HepG2 (cell line): ENCODE measurements at regions not wholly inside any gene's neighbourhood (a gene's known extent, or its start where the extent isn't known, plus 50 kb on each side); places are given as distances from the start of the nearest gene placed in this dataset.

Source experiments
- ATAC-seq: fragments of 200-7000 bp; cut with Tn5 transposase; 3 replicates; pipeline ENCODE4 v1.9.1; 2020; ENCODE audit warnings: mild to moderate bottlenecking, moderate library complexity
- BruUV-seq: library from RNA; stranded (reverse); fragments of 400-500 nt; replicated peaks from 2 replicates; lab custom pipeline; 2021; lab: Mats Ljungman, UMichigan
- CTCF ChIA-PET: fragments of 300-600 bp; formaldehyde crosslinking; extraction: SDS; loops from one replicate; lab custom pipeline; 2021; ENCODE audit warnings: low total read pairs, inconsistent platforms, low intra/inter-chr PET ratio; lab: Yijun Ruan, JAX
- POLR2A ChIA-PET: fragments of 350-600 bp; sonication (Branson Sonifier 250); formaldehyde crosslinking; loops from one replicate; lab custom pipeline; 2020; ENCODE audit warnings: antibody characterized with exemption, inconsistent platforms; lab: Yijun Ruan, JAX
- DNase-seq: peaks from one replicate; pipeline ENCODE4 v3.0.0-alpha.2; 2015; ENCODE audit warnings: low spot score
- FAIRE-seq: peaks from 3 replicates; lab custom pipeline; 2011; peaks lifted over from hg19 to GRCh38; lab: Jason Lieb, UNC
- H2AFZ ChIP-seq: one replicate; pipeline ENCODE4 v1.6.1; 2011; ENCODE audit warnings: low read length, inconsistent platforms
- H3K27ac ChIP-seq: fragments of 300-600 bp; 3 replicates; pipeline ENCODE4 v1.8.0; 2011; ENCODE audit warnings: mixed run types, mild to moderate bottlenecking, mixed read lengths, low read length, inconsistent platforms; ENCODE audit not compliant: insufficient read depth; ENCODE audit errors: extremely low read length
- H3K27me3 ChIP-seq, 2 experiments: fragments of 200-600 bp in 1 of 2; 2 replicates in 1 of 2; 3 replicates in 1 of 2; pipeline versions ENCODE4 v1.6.0 to v1.8.0; 2011; ENCODE audit warnings: low read length in 2 of 2, mild to moderate bottlenecking in 2 of 2, moderate library complexity in 2 of 2, inconsistent platforms in 1 of 2; ENCODE audit not compliant: insufficient read depth in 2 of 2, control insufficient read depth in 1 of 2
- H3K36me3 ChIP-seq, 2 experiments: fragments of 200-600 bp in 1 of 2; replicated peaks in 1 of 2; 2 replicates in 1 of 2; 3 replicates in 1 of 2; pipeline versions ENCODE4 v1.5.1 to v1.8.0; 2011; ENCODE audit warnings: low read length in 2 of 2, inconsistent platforms in 1 of 2; ENCODE audit not compliant: insufficient read depth in 2 of 2, control insufficient read depth in 1 of 2
- H3K4me1 ChIP-seq: 2 replicates; pipeline ENCODE4 v1.5.1; 2012; ENCODE audit warnings: low read length, inconsistent platforms; ENCODE audit not compliant: insufficient read depth
- H3K4me2 ChIP-seq: 2 replicates; pipeline ENCODE4 v1.6.0; 2011; ENCODE audit warnings: low read depth, low read length, inconsistent platforms
- H3K4me3 ChIP-seq, 3 experiments: fragments of 200-600 bp in 1 of 3; sonication (generic), shearing (Covaris generic) in 1 of 3; replicated peaks in 1 of 3; 2 replicates each; pipeline ENCODE4 v1.5.1; 2011 to 2016; ENCODE audit warnings: low read length in 3 of 3, inconsistent platforms in 2 of 3, low read depth in 2 of 3, mild to moderate bottlenecking in 2 of 3, control low read depth in 1 of 3, mixed read lengths in 1 of 3; ENCODE audit not compliant: insufficient read depth in 1 of 3
- H3K79me2 ChIP-seq: one replicate; pipeline ENCODE4 v1.6.1; 2011; ENCODE audit warnings: low read length, inconsistent platforms; ENCODE audit not compliant: insufficient read depth
- H3K9ac ChIP-seq: 2 replicates; pipeline ENCODE4 v1.6.0; 2011; ENCODE audit warnings: mild to moderate bottlenecking, low read depth, low read length, inconsistent platforms; ENCODE audit not compliant: insufficient read depth
- H3K9me3 ChIP-seq: 2 replicates; pipeline ENCODE4 v1.5.1; 2012; ENCODE audit warnings: mild to moderate bottlenecking, low read length
- H4K20me1 ChIP-seq: 2 replicates; pipeline ENCODE4 v1.6.0; 2011; ENCODE audit warnings: inconsistent platforms, mild to moderate bottlenecking, low read length, moderate library complexity; ENCODE audit not compliant: insufficient read depth
- ARID2 ChIP-seq: sonication (generic); formaldehyde crosslinking; IDR thresholded peaks from 2 replicates; pipeline ENCODE4 v1.8.1; 2022; ENCODE audit warnings: mild to moderate bottlenecking, missing genetic modification reagents, borderline replicate concordance
- CCAR2 ChIP-seq: fragments of 200-400 bp; formaldehyde crosslinking; optimal IDR thresholded peaks from 2 replicates; pipeline ENCODE3; 2018; ENCODE audit warnings: low read depth, mild to moderate bottlenecking, low read length, moderate library complexity
- EP300 ChIP-seq, 3 experiments: sonication (generic) in 1 of 3; formaldehyde crosslinking in 1 of 3; IDR thresholded peaks; 2 replicates each; pipeline versions ENCODE4 v1.5.1 to v1.6.1; 2011 to 2020; ENCODE audit warnings: low read depth in 2 of 3, low read length in 2 of 3, borderline replicate concordance in 1 of 3, improper control_type of control experiment in 1 of 3, mild to moderate bottlenecking in 1 of 3, missing genetic modification reagents in 1 of 3, moderate library complexity in 1 of 3
- JARID2 ChIP-seq: sonication (generic); formaldehyde crosslinking; IDR thresholded peaks from 2 replicates; pipeline ENCODE4 v1.8.1; 2023; ENCODE audit warnings: missing genetic modification reagents, inconsistent platforms; ENCODE audit not compliant: insufficient replicate concordance
- JUND ChIP-seq: sonication (generic); formaldehyde crosslinking; IDR thresholded peaks from 2 replicates; pipeline ENCODE4 v1.8.0; 2022; ENCODE audit warnings: mild to moderate bottlenecking, missing genetic modification reagents
- MAFF ChIP-seq: IDR thresholded peaks from 2 replicates; pipeline ENCODE4 v1.6.1; 2011; ENCODE audit warnings: low read depth, low read length, improper control_type of control experiment
- MAFG ChIP-seq: sonication (generic); formaldehyde crosslinking; IDR thresholded peaks from 2 replicates; pipeline ENCODE4 v1.5.1; 2020; ENCODE audit warnings: mild to moderate bottlenecking, missing genetic modification reagents
- MAFK ChIP-seq, 2 experiments: IDR thresholded peaks in 1 of 2; conservative IDR thresholded peaks in 1 of 2; 2 replicates each; pipeline ENCODE4 v1.6.1; 2011; ENCODE audit warnings: improper control_type of control experiment in 2 of 2, low read length in 2 of 2
- MBD4 ChIP-seq: IDR thresholded peaks from 2 replicates; pipeline ENCODE4 v1.6.1; 2012; ENCODE audit warnings: low read length, inconsistent platforms, borderline replicate concordance
- NFE2L2 ChIP-seq: fragments of 150-350 bp; IDR thresholded peaks from 2 replicates; pipeline ENCODE4 v1.6.1; 2014; ENCODE audit warnings: low read length
- PRPF4 ChIP-seq: fragments of 200-400 bp; formaldehyde crosslinking; IDR thresholded peaks from 2 replicates; pipeline ENCODE4 v1.6.1; 2016; ENCODE audit warnings: low read length, low read depth; ENCODE audit not compliant: poor library complexity, severe bottlenecking
- RARA ChIP-seq: IDR thresholded peaks from 2 replicates; pipeline ENCODE4 v1.6.1; 2016; ENCODE audit warnings: missing genetic modification reagents, missing compliant biosample characterization
- RFXANK ChIP-seq: IDR thresholded peaks from 2 replicates; pipeline ENCODE4 v1.6.1; 2016
- TMF1 ChIP-seq: sonication (generic); formaldehyde crosslinking; IDR thresholded peaks from 2 replicates; pipeline ENCODE4 v1.8.1; 2022; ENCODE audit warnings: low read depth, missing genetic modification reagents
- ZBTB7A ChIP-seq: sonication (generic); formaldehyde crosslinking; IDR thresholded peaks from 2 replicates; pipeline ENCODE4 v1.8.0; 2022; ENCODE audit warnings: mild to moderate bottlenecking, missing genetic modification reagents
- ZFX ChIP-seq: sonication (generic); formaldehyde crosslinking; IDR thresholded peaks from 2 replicates; pipeline ENCODE4 v1.4.0; 2020; ENCODE audit warnings: mild to moderate bottlenecking, low read depth, missing genetic modification reagents, moderate library complexity
- ZFY ChIP-seq: sonication (generic); formaldehyde crosslinking; IDR thresholded peaks from 2 replicates; pipeline ENCODE4 v1.4.0; 2020; ENCODE audit warnings: missing genetic modification reagents
- ZKSCAN1 ChIP-seq: fragments of 150-350 bp; IDR thresholded peaks from 2 replicates; pipeline ENCODE4 v1.6.1; 2014; ENCODE audit warnings: low read length
- ZKSCAN8 ChIP-seq: IDR thresholded peaks from 2 replicates; pipeline ENCODE4 v1.6.1; 2016; ENCODE audit warnings: borderline replicate concordance, missing genetic modification reagents, missing compliant biosample characterization
- ZNF274 ChIP-seq: sonication (generic); formaldehyde crosslinking; IDR thresholded peaks from 2 replicates; pipeline ENCODE4 v1.5.1; 2020; ENCODE audit warnings: mild to moderate bottlenecking, missing genetic modification reagents
- ZNF282 ChIP-seq: fragments of 450-650 bp; IDR thresholded peaks from 2 replicates; pipeline ENCODE4 v1.6.1; 2018; ENCODE audit not compliant: partially characterized antibody
- ZNF292 ChIP-seq: sonication (generic); formaldehyde crosslinking; IDR thresholded peaks from 2 replicates; pipeline ENCODE4 v1.8.1; 2022; ENCODE audit warnings: mild to moderate bottlenecking, low read depth, missing genetic modification reagents, borderline replicate concordance
- ZNF33B ChIP-seq: sonication (generic); formaldehyde crosslinking; IDR thresholded peaks from 2 replicates; pipeline ENCODE4 v1.5.1; 2020; ENCODE audit warnings: mild to moderate bottlenecking, missing genetic modification reagents
- ZNF562 ChIP-seq: sonication (generic); formaldehyde crosslinking; IDR thresholded peaks from 2 replicates; pipeline ENCODE4 v1.8.0; 2022; ENCODE audit warnings: missing genetic modification reagents, borderline replicate concordance
- ZNF746 ChIP-seq: sonication (generic); formaldehyde crosslinking; IDR thresholded peaks from 2 replicates; pipeline ENCODE4 v1.8.0; 2022; ENCODE audit warnings: mild to moderate bottlenecking, missing genetic modification reagents
- ZNF777 ChIP-seq: sonication (generic); formaldehyde crosslinking; IDR thresholded peaks from 2 replicates; pipeline ENCODE4 v1.4.0; 2020; ENCODE audit warnings: missing genetic modification reagents
- ZNF792 ChIP-seq: IDR thresholded peaks from 2 replicates; pipeline ENCODE4 v1.6.1; 2016
- ZSCAN21 ChIP-seq: sonication (generic); formaldehyde crosslinking; IDR thresholded peaks from 2 replicates; pipeline ENCODE4 v1.8.0; 2022; ENCODE audit warnings: mild to moderate bottlenecking, missing genetic modification reagents, moderate library complexity, borderline replicate concordance
- ZSCAN25 ChIP-seq: sonication (generic); formaldehyde crosslinking; IDR thresholded peaks from 2 replicates; pipeline ENCODE4 v1.8.0; 2022; ENCODE audit warnings: mild to moderate bottlenecking, missing genetic modification reagents
- WGBS: methylation state at CpG from one replicate; pipeline ENCODE4 v1.1.6; 2017; ENCODE audit warnings: low lambda C conversion rate; 5-methylcytosine and 5-hydroxymethylcytosine counted together
- in situ Hi-C: cut with HindIII; loops from 2 replicates; pipeline ENCODE4 v1.10.0; 2017; ENCODE audit warnings: low pct_unique_long_range_greater_than_20kb; ENCODE audit not compliant: extremely low pct_ligation_motif_present
- intact Hi-C: fragments of 100-400 bp; cut with micrococcal nuclease; formaldehyde crosslinking; loops from one replicate; pipeline ENCODE4 v1.10.0; 2022; ENCODE audit not compliant: unreplicated experiment
- TF ChIP-seq, protein P1 (sequence below): sonication (generic); formaldehyde crosslinking; IDR thresholded peaks from 2 replicates; pipeline ENCODE4 v1.8.0; 2023; ENCODE audit warnings: mild to moderate bottlenecking, missing genetic modification reagents

GRCh38 chr5:106321242-106321641, 1349.5 kb downstream of the EFNA5 start:
- H3K9me3 ChIP-seq, result no peaks in the 10 kb centered on the region
- H3K4me3 ChIP-seq, result no peak overlapping the region
- no peak overlapping the region for H3K27ac ChIP-seq
- no peaks in the 10 kb centered on the region for H3K27me3 ChIP-seq
- in situ Hi-C loops (no loop called here), intact Hi-C loops (no loop called here)
- ATAC-seq (no peak), DNase-seq (no peak), FAIRE-seq (no peak)
- no peaks in the 10 kb centered on the region for H3K4me1 ChIP-seq
- H3K9ac ChIP-seq, result no peak overlapping the region
- no peaks in the 10 kb centered on the region for H3K79me2 ChIP-seq
- ChIA-PET POLR2A (no interaction called here), CTCF (no interaction called here)
- no peaks in the 10 kb centered on the region for H4K20me1 ChIP-seq
- H3K4me2 ChIP-seq, result no peak overlapping the region
- H2AFZ ChIP-seq, result no peak overlapping the region
- BruUV-seq, result no TSS peak
- WGBS, result 19% methylated on average over 6 of the region's 6 CpGs
- no peaks in the 10 kb centered on the region for H3K36me3 ChIP-seq
- TF ChIP-seq PRPF4, result no peak
- no peak for TF ChIP-seq ARID2 (CRISPR knock-in tag)
- no peak for TF ChIP-seq ZSCAN21 (CRISPR knock-in tag)
- TF ChIP-seq CCAR2, result no peak
- TF ChIP-seq ZNF292 (CRISPR knock-in tag), result no peak
- no peak for TF ChIP-seq JUND (CRISPR knock-in tag)
- no peak for TF ChIP-seq ZBTB7A (CRISPR knock-in tag)
- no peak for TF ChIP-seq ZNF777 (CRISPR knock-in tag)
- no peak for TF ChIP-seq ZFY
- TF ChIP-seq ZNF562 (CRISPR knock-in tag), result no peak
- TF ChIP-seq MBD4, result no peak
- no peak for TF ChIP-seq ZFX (CRISPR knock-in tag)
- no peak for TF ChIP-seq ZNF746 (CRISPR knock-in tag)
- no peak for TF ChIP-seq RARA
- TF ChIP-seq MAFG (CRISPR knock-in tag), result 0 out of 2 replicates have a peak, but pooled peaks have one; percentile 63
- TF ChIP-seq RFXANK (CRISPR knock-in tag), result no peak
- TF ChIP-seq ZKSCAN8 (CRISPR knock-in tag), result no peak
- no peak for TF ChIP-seq ZNF33B (CRISPR knock-in tag)
- no peak for TF ChIP-seq ZSCAN25 (CRISPR knock-in tag)
- TF ChIP-seq ZNF792, result 0 out of 2 replicates have a peak, but pooled peaks have one; percentile 50
- TF ChIP-seq EP300 (IDR thresholded peaks at IDR 0.05; ENCODE audit: low read depth in 2 of 2, low read length in 2 of 2), result no peak
- TF ChIP-seq EP300 (CRISPR knock-in tag; IDR thresholded peaks at IDR 0.05; ENCODE audit: borderline replicate concordance), result no peak
- no peak for TF ChIP-seq TMF1 (CRISPR knock-in tag)
- no peak for TF ChIP-seq ZNF274 (CRISPR knock-in tag)
- peak; percentile 98 to 99 for TF ChIP-seq MAFK (conservative IDR thresholded peaks at IDR 0.05 in 1 of 2, IDR thresholded peaks at IDR 0.05 in 1 of 2; ENCODE audit: low read length in 2 of 2)
- TF ChIP-seq ZNF282, result no peak
- TF ChIP-seq, protein P1, sequence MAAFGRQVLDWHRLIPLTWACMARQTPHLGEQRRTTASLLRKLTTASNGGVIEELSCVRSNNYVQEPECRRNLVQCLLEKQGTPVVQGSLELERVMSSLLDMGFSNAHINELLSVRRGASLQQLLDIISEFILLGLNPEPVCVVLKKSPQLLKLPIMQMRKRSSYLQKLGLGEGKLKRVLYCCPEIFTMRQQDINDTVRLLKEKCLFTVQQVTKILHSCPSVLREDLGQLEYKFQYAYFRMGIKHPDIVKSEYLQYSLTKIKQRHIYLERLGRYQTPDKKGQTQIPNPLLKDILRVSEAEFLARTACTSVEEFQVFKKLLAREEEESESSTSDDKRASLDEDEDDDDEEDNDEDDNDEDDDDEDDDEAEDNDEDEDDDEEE, result no peak
- TF ChIP-seq MAFF, result peak; percentile 99
- no peak for TF ChIP-seq ZKSCAN1
- TF ChIP-seq NFE2L2, result peak; percentile 26; the same call in 1 of the 2 replicates
- no peak for TF ChIP-seq JARID2 (CRISPR knock-in tag)
